ENCODE measurements at regions not wholly inside any gene's neighbourhood (a gene's known extent, or its start where the extent isn't known, plus 50 kb on each side); places are given as distances from the start of the nearest gene placed in this dataset.
"Not testable (repeated sequence)": the region's sequence is repeated elsewhere in the genome, so short reads cannot be mapped to it uniquely, and the experiment has no call there.

GRCh38 chr11:101218091-101218490, 88.5 kb upstream of the PGR start:
- H3K79me2 ChIP-seq (ENCODE audit: control insufficient read depth in 1 of 2, insufficient read depth in 2 of 2, low read length in 2 of 2); H4K8ac ChIP-seq (ENCODE audit: extremely low read depth, insufficient read depth, low read length); H3K23ac ChIP-seq (ENCODE audit: insufficient read length); H3K18ac ChIP-seq (ENCODE audit: extremely low read depth, low read length); H3K4me1 ChIP-seq (replicated peaks in 1 of 4; ENCODE audit: control insufficient read depth in 3 of 4, insufficient read depth in 4 of 4, low read length in 3 of 4); H3K14ac ChIP-seq (ENCODE audit: insufficient read length); H3K4me2 ChIP-seq (ENCODE audit: insufficient read depth in 1 of 2, low read depth in 2 of 2, low read length in 2 of 2); H3K36me3 ChIP-seq (ENCODE audit: control insufficient read depth in 2 of 4, insufficient read depth in 4 of 4, low read length in 3 of 4); H3K27me3 ChIP-seq (replicated peaks in 1 of 4; ENCODE audit: control insufficient read depth in 3 of 4, extremely low read depth in 1 of 4, insufficient read depth in 3 of 4, low read length in 3 of 4); H3K56ac ChIP-seq (replicated peaks; ENCODE audit: insufficient read length, low read depth, low read length); CTCF ChIA-PET (ENCODE audit: partially characterized antibody); H2BK12ac ChIP-seq (ENCODE audit: low read depth, low read length); H3K79me1 ChIP-seq (ENCODE audit: low read depth, low read length); H3K9ac ChIP-seq (replicated peaks in 1 of 4; ENCODE audit: extremely low read depth in 1 of 4, low read depth in 3 of 4, low read length in 3 of 4); H3K23me2 ChIP-seq (ENCODE audit: low read depth, low read length); H2BK120ac ChIP-seq (replicated peaks; ENCODE audit: low read depth, low read length); H3K9me3 ChIP-seq (ENCODE audit: insufficient read depth in 2 of 2, low read depth in 1 of 2, low read length in 1 of 2); H3K4ac ChIP-seq (replicated peaks; ENCODE audit: insufficient read length, low read depth, low read length); H2AFZ ChIP-seq (ENCODE audit: low read length); H2BK15ac ChIP-seq (ENCODE audit: low read length); H2AK5ac ChIP-seq (ENCODE audit: low read depth, low read length); H3K4me3 ChIP-seq (ENCODE audit: extremely low read depth in 1 of 4, insufficient read depth in 2 of 4, low read depth in 3 of 4, low read length in 4 of 4); FAIRE-seq; H4K20me1 ChIP-seq (replicated peaks in 1 of 2; ENCODE audit: control insufficient read depth in 1 of 2, insufficient read depth in 2 of 2, low read length in 2 of 2); DNase-seq (ENCODE audit: low read depth in 1 of 2, low spot score in 2 of 2); H4K91ac ChIP-seq (replicated peaks; ENCODE audit: insufficient read length, low read length); H3K27ac ChIP-seq (ENCODE audit: low read depth, low read length); H4K5ac ChIP-seq (ENCODE audit: insufficient read length, low read depth, low read length); POLR2A ChIA-PET (ENCODE audit: partially characterized antibody); H2BK20ac ChIP-seq (ENCODE audit: low read length); H2BK5ac ChIP-seq (ENCODE audit: low read depth, low read length): not testable (repeated sequence)
- 96% methylated on average over 2 of the region's 2 CpGs; no CpG with 5 or more reads in 1 of the 2 experiments for WGBS, 2 experiments (ENCODE audit: extremely low coverage in 1 of 2, insufficient coverage in 1 of 2, insufficient read length in 1 of 2, insufficient replicate concordance in 2 of 2, low coverage in 1 of 2, low lambda C conversion rate in 2 of 2, missing lambda C conversion rate in 1 of 2)

- H3K18ac ChIP-seq (ENCODE audit: extremely low read depth, low read length); H3K27me3 ChIP-seq (replicated peaks in 1 of 4; ENCODE audit: control insufficient read depth in 3 of 4, extremely low read depth in 1 of 4, insufficient read depth in 3 of 4, low read length in 3 of 4); H2AFZ ChIP-seq (ENCODE audit: low read length); DNase-seq (ENCODE audit: low read depth in 1 of 2, low spot score in 2 of 2); H3K4me2 ChIP-seq (ENCODE audit: insufficient read depth in 1 of 2, low read depth in 2 of 2, low read length in 2 of 2); H2BK120ac ChIP-seq (replicated peaks; ENCODE audit: low read depth, low read length); H3K9ac ChIP-seq (replicated peaks in 1 of 4; ENCODE audit: extremely low read depth in 1 of 4, low read depth in 3 of 4, low read length in 3 of 4); H3K4me3 ChIP-seq (ENCODE audit: extremely low read depth in 1 of 4, insufficient read depth in 2 of 4, low read depth in 3 of 4, low read length in 4 of 4); H2BK20ac ChIP-seq (ENCODE audit: low read length); H3K4ac ChIP-seq (replicated peaks; ENCODE audit: insufficient read length, low read depth, low read length); H3K9me3 ChIP-seq (ENCODE audit: insufficient read depth in 2 of 2, low read depth in 1 of 2, low read length in 1 of 2); H4K5ac ChIP-seq (ENCODE audit: insufficient read length, low read depth, low read length); H3K36me3 ChIP-seq (ENCODE audit: control insufficient read depth in 2 of 4, insufficient read depth in 4 of 4, low read length in 3 of 4); H3K56ac ChIP-seq (replicated peaks; ENCODE audit: insufficient read length, low read depth, low read length); H2BK5ac ChIP-seq (ENCODE audit: low read depth, low read length); POLR2A ChIA-PET (ENCODE audit: partially characterized antibody); H4K20me1 ChIP-seq (replicated peaks in 1 of 2; ENCODE audit: control insufficient read depth in 1 of 2, insufficient read depth in 2 of 2, low read length in 2 of 2); H3K27ac ChIP-seq (ENCODE audit: low read depth, low read length); H4K91ac ChIP-seq (replicated peaks; ENCODE audit: insufficient read length, low read length); FAIRE-seq; H2AK5ac ChIP-seq (ENCODE audit: low read depth, low read length); H3K79me2 ChIP-seq (ENCODE audit: control insufficient read depth in 1 of 2, insufficient read depth in 2 of 2, low read length in 2 of 2); H4K8ac ChIP-seq (ENCODE audit: extremely low read depth, insufficient read depth, low read length); H2BK15ac ChIP-seq (ENCODE audit: low read length); CTCF ChIA-PET (ENCODE audit: partially characterized antibody); H3K23me2 ChIP-seq (ENCODE audit: low read depth, low read length); H3K14ac ChIP-seq (ENCODE audit: insufficient read length); H3K79me1 ChIP-seq (ENCODE audit: low read depth, low read length); H3K23ac ChIP-seq (ENCODE audit: insufficient read length); H2BK12ac ChIP-seq (ENCODE audit: low read depth, low read length); H3K4me1 ChIP-seq (replicated peaks in 1 of 4; ENCODE audit: control insufficient read depth in 3 of 4, insufficient read depth in 4 of 4, low read length in 3 of 4): not testable (repeated sequence)
- WGBS, 2 experiments (ENCODE audit: extremely low coverage in 1 of 2, insufficient coverage in 1 of 2, insufficient read length in 1 of 2, insufficient replicate concordance in 2 of 2, low coverage in 1 of 2, low lambda C conversion rate in 2 of 2, missing lambda C conversion rate in 1 of 2), result 75% methylated on average over 1 of the region's 1 CpG; no CpG with 5 or more reads in 1 of the 2 experiments
Observed at GRCh38 chr11:101216091-101216490, 86.5 kb upstream of the PGR start.
